ENCODE measurements at regions not wholly inside any gene's neighbourhood (a gene's known extent, or its start where the extent isn't known, plus 50 kb on each side); places are given as distances from the start of the nearest gene placed in this dataset.

- TF ChIP-seq POLR2AphosphoS5 (IDR thresholded peaks at IDR 0.05; ENCODE audit: low read depth, low read length) (no peak), CTCF (IDR thresholded peaks at IDR 0.05) (no peak), REST (IDR thresholded peaks at IDR 0.05; ENCODE audit: insufficient read depth in 1 of 2, low read depth in 2 of 2, low read length in 1 of 2) (no peak), SIN3A (IDR thresholded peaks at IDR 0.05; ENCODE audit: borderline replicate concordance, insufficient read depth, low read depth, low read length) (no peak)
Observed at GRCh38 chr4:8938623-8939022, 67.0 kb upstream of the HMX1 start.

Data from Panc1 (cell line).